ENCODE measurements at regions not wholly inside any gene's neighbourhood (a gene's known extent, or its start where the extent isn't known, plus 50 kb on each side); places are given as distances from the start of the nearest gene placed in this dataset.

DNA sequence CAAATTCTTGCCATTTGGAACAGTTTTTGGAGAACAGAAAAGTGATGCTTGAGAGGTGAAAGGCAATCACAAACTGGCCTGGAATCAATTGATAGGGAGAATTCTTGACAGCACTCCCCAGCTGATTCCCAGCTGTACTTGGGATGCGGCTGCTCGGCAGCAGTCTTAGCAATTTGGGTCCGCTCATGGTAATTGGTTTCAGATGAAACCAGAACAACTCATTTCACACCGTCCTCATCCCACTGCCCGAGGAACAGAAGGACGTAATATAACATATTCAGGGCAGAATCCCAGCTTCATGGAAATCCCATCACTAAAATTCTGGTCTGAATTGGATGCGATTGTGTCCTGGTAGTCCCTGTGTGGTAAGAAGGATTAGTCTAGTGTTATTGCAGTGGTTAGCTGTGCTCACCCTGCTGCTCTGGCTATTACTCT lies 223.3 kb upstream of the FERD3L start:
- Histone ChIP-seq H3K4me1 (ENCODE audit: control insufficient read depth, insufficient read depth, low read length) (no peaks in the 10 kb centered on the region), H3K4me3 (ENCODE audit: insufficient read depth, low read depth, low read length) (no peak overlapping the region), H2AFZ (replicated peaks; ENCODE audit: low read length, poor library complexity) (no peak overlapping the region), H3K36me3 (ENCODE audit: control insufficient read depth, insufficient read depth, low read length) (no peaks in the 10 kb centered on the region), H3K4ac (ENCODE audit: low read depth, low read length) (no peak overlapping the region), H4K8ac (ENCODE audit: low read depth in 2 of 2, low read length in 2 of 2) (no peak overlapping the region), H2BK20ac (ENCODE audit: low read depth, low read length) (no peak overlapping the region), H3K9ac (ENCODE audit: low read depth, low read length) (no peak overlapping the region), H3K4me2 (ENCODE audit: low read depth, low read length) (no peak overlapping the region), H3K27me3 (ENCODE audit: control insufficient read depth, insufficient read depth, low read length) (no peaks in the 10 kb centered on the region), H3K23ac (ENCODE audit: low read depth, low read length) (no peak overlapping the region), H4K20me1 (ENCODE audit: insufficient read depth, low read length) (no peaks in the 10 kb centered on the region), H3K79me1 (ENCODE audit: low read depth in 1 of 2, low read length in 2 of 2) (no peaks in the 10 kb centered on the region), H3K27ac (ENCODE audit: insufficient read depth, low read length) (no peak overlapping the region), H4K5ac (ENCODE audit: low read depth, low read length) (no peak overlapping the region), H2AK5ac (ENCODE audit: low read depth, low read length) (no peak overlapping the region), H2BK5ac (ENCODE audit: low read depth, low read length, poor library complexity, severe bottlenecking) (no peak overlapping the region), H2BK120ac (ENCODE audit: low read depth, low read length) (no peak overlapping the region), H3K56ac (ENCODE audit: extremely low read depth, insufficient read depth, low read length) (no peak overlapping the region), H3K18ac (ENCODE audit: low read depth, low read length) (no peak overlapping the region), H4K91ac (ENCODE audit: insufficient read depth, low read depth, low read length) (no peak overlapping the region), H2AK9ac (replicated peaks; ENCODE audit: low read depth, low read length, poor library complexity) (no peak overlapping the region), H3K14ac (replicated peaks; ENCODE audit: low read depth, low read length) (no peak overlapping the region), H3K9me1 (ENCODE audit: insufficient read depth, low read length) (no peaks in the 10 kb centered on the region), H2BK15ac (ENCODE audit: low read depth, low read length) (no peak overlapping the region), H3K9me3 (ENCODE audit: control insufficient read depth, insufficient read depth, low read length) (no peaks in the 10 kb centered on the region)
- intact Hi-C loops (cut with micrococcal nuclease): no loop called here
- WGBS, 2 experiments (ENCODE audit: extremely low coverage in 2 of 2, insufficient read length in 1 of 2): no CpG with 5 or more reads among the region's 7 CpGs
- in situ Hi-C loops (cut with MboI; ENCODE audit: low sequenced_read_pairs): no loop called here
- no TSS peak for BruUV-seq (replicated peaks)
- dilution Hi-C loops (cut with HindIII; ENCODE audit: low sequenced_read_pairs, unreplicated experiment): no loop called here
- ATAC-seq (ENCODE audit: low read depth) (no peak), DNase-seq (no peak)
- CTCF ChIA-PET: interaction anchor here (1.2 to 1.9 kb wide), 2 partner anchors 10 to 16 kb away, joined by 5 read pairs; no protein-coding TSS in a partner anchor
- TF ChIP-seq MAFK (IDR thresholded peaks at IDR 0.05; ENCODE audit: low read depth, low read length): no peak
- no peak for TF ChIP-seq RFX5 (IDR thresholded peaks at IDR 0.05; ENCODE audit: low read depth, low read length)
- no peak for TF ChIP-seq MAZ (IDR thresholded peaks at IDR 0.05; ENCODE audit: borderline replicate concordance, low read depth, low read length)
- TF ChIP-seq POLR2A (IDR thresholded peaks at IDR 0.05; ENCODE audit: low read depth, low read length): no peak
- no peak for TF ChIP-seq NFE2L2 (IDR thresholded peaks at IDR 0.05; ENCODE audit: low read depth, low read length)
- no peak for TF ChIP-seq MXI1 (IDR thresholded peaks at IDR 0.05; ENCODE audit: borderline replicate concordance, low read depth, low read length)
- POLR2A ChIA-PET (ENCODE audit: unreplicated experiment): no interaction called here
